OCI-LY7 (cell line): ENCODE measurements at regions not wholly inside any gene's neighbourhood (a gene's known extent, or its start where the extent isn't known, plus 50 kb on each side); places are given as distances from the start of the nearest gene placed in this dataset.

ENCODE experiments used
- CTCF ChIP-seq: fragments of 200-600 bp; sonication (generic); conservative IDR thresholded peaks from 2 replicates; pipeline ENCODE4 v1.5.1; 2014; ENCODE audit warnings: mild to moderate bottlenecking, antibody characterized with exemption, low read length, moderate library complexity, mixed read lengths
- EZH2phosphoT487 ChIP-seq: fragments of 200-600 bp; sonication (generic); IDR thresholded peaks from 2 replicates; pipeline ENCODE4 v1.6.1; 2018; ENCODE audit warnings: low read depth, borderline replicate concordance, mild to moderate bottlenecking, mixed run types, antibody characterized with exemption, low read length, moderate library complexity, mixed read lengths

- no peak for TF ChIP-seq CTCF
- TF ChIP-seq EZH2phosphoT487 = no peak
Measured at GRCh38 chr3:96233679-96234078, 580.7 kb upstream of the EPHA6 start.
